HS-27A (cell line): ENCODE measurements at regions not wholly inside any gene's neighbourhood (a gene's known extent, or its start where the extent isn't known, plus 50 kb on each side); places are given as distances from the start of the nearest gene placed in this dataset.

Source experiments
- DNase-seq: peaks from one replicate; pipeline ENCODE4 v3.0.0-alpha.2; 2012; ENCODE audit warnings: low read depth, missing footprints

- no peak for DNase-seq
These were observed 899.5 kb upstream of the CELF2 start for GRCh38 chr10:10118131-10118530.

- DNase-seq: no peak
These were observed 897.0 kb upstream of the CELF2 start for GRCh38 chr10:10120671-10121070.

- DNase-seq: no peak
These were observed 892.0 kb upstream of the CELF2 start for GRCh38 chr10:10125676-10126075.

GRCh38 chr10:10126218-10126617 lies 891.5 kb upstream of the CELF2 start:
- DNase-seq: no peak

GRCh38 chr10:10128387-10128786 lies 889.3 kb upstream of the CELF2 start:
- no peak for DNase-seq

GRCh38 chr10:10130686-10131085 lies 887.0 kb upstream of the CELF2 start:
- no peak for DNase-seq

GRCh38 chr10:10132009-10132408 lies 885.7 kb upstream of the CELF2 start:
- no peak for DNase-seq

GRCh38 chr10:10133281-10133680 lies 884.4 kb upstream of the CELF2 start:
- no peak for DNase-seq

- DNase-seq: no peak
These were observed 879.0 kb upstream of the CELF2 start for GRCh38 chr10:10138685-10139084.

GRCh38 chr10:10141782-10142382 lies 875.8 kb upstream of the CELF2 start:
- no peak for DNase-seq

- no peak for DNase-seq
These were observed 871.1 kb upstream of the CELF2 start for GRCh38 chr10:10146604-10147003.

- no peak for DNase-seq
These were observed 867.8 kb upstream of the CELF2 start for GRCh38 chr10:10149899-10150298.

- DNase-seq: no peak
These were observed 860.6 kb upstream of the CELF2 start for GRCh38 chr10:10156917-10157600.

- DNase-seq: no peak
These were observed 856.8 kb upstream of the CELF2 start for GRCh38 chr10:10160821-10161312.

- DNase-seq: no peak
These were observed 852.8 kb upstream of the CELF2 start for GRCh38 chr10:10164848-10165247.

- DNase-seq: no peak
These were observed 852.3 kb upstream of the CELF2 start for GRCh38 chr10:10165415-10165814.

- no peak for DNase-seq
These were observed 839.2 kb upstream of the CELF2 start for GRCh38 chr10:10178476-10178875.

- DNase-seq: no peak
These were observed 823.8 kb upstream of the CELF2 start for GRCh38 chr10:10193848-10194247.

- DNase-seq: no peak
These were observed 821.0 kb upstream of the CELF2 start for GRCh38 chr10:10196701-10197100.

- no peak for DNase-seq
These were observed 820.2 kb upstream of the CELF2 start for GRCh38 chr10:10197423-10197822.

- no peak for DNase-seq
These were observed 819.3 kb upstream of the CELF2 start for GRCh38 chr10:10198363-10198762.

GRCh38 chr10:10204415-10204814 lies 813.3 kb upstream of the CELF2 start:
- no peak for DNase-seq

- DNase-seq: no peak
These were observed 811.8 kb upstream of the CELF2 start for GRCh38 chr10:10205906-10206305.

- DNase-seq: no peak
These were observed 810.1 kb upstream of the CELF2 start for GRCh38 chr10:10207538-10207937.
